ENCODE measurements at regions not wholly inside any gene's neighbourhood (a gene's known extent, or its start where the extent isn't known, plus 50 kb on each side); places are given as distances from the start of the nearest gene placed in this dataset.

GRCh38 chr2:195587966-195588365 is 69.1 kb upstream of the SLC39A10 start:
- Histone ChIP-seq H3K27ac (ENCODE audit: insufficient read depth, low read depth, low read length) (no peak overlapping the region), H3K79me2 (ENCODE audit: control insufficient read depth, insufficient read depth, low read length) (no peaks in the 10 kb centered on the region), H3K9me3 (replicated peaks; ENCODE audit: control insufficient read depth, insufficient read depth, low read length) (no peaks in the 10 kb centered on the region), H3K4me2 (ENCODE audit: insufficient read depth, low read length) (no peak overlapping the region), H3K36me3 (ENCODE audit: control insufficient read depth in 2 of 2, extremely low read depth in 1 of 2, insufficient read depth in 2 of 2, low read length in 2 of 2) (no peaks in the 10 kb centered on the region), H3K9me1 (replicated peaks; ENCODE audit: control insufficient read depth, extremely low read depth, insufficient read depth, low read length) (no peaks in the 10 kb centered on the region), H4K20me1 (replicated peaks; ENCODE audit: control insufficient read depth, extremely low read depth, insufficient read depth, low read length) (no peaks in the 10 kb centered on the region), H3K27me3 (ENCODE audit: control insufficient read depth in 2 of 2, insufficient read depth in 2 of 2, low read length in 2 of 2) (peaks cover 0 to 2% of the 10 kb centered on the region in 2 experiments), H3K4me3 (replicated peaks in 1 of 3; ENCODE audit: insufficient read depth in 1 of 3, low read depth in 1 of 3, low read length in 3 of 3) (no peak overlapping the region), H3K9ac (replicated peaks; ENCODE audit: extremely low read depth, insufficient read depth, low read length) (no peak overlapping the region), H3K4me1 (ENCODE audit: control insufficient read depth, extremely low read depth, insufficient read depth, low read length) (no peaks in the 10 kb centered on the region), H2AFZ (ENCODE audit: low read depth, low read length) (no peak overlapping the region)
- intact Hi-C loops (cut with micrococcal nuclease): no loop called here
- ChIA-PET POLR2A (no interaction called here), CTCF (interaction anchor here (1.3 to 3.5 kb wide), 2 partner anchors 11 to 12 kb away, joined by 4 to 17 read pairs; no protein-coding TSS in a partner anchor)
- DNase-seq (ENCODE audit: low read depth, low spot score) (no peak), FAIRE-seq (no peak)
- dilution Hi-C loops (cut with MboI; ENCODE audit: extremely low pct_ligation_motif_present, low sequenced_read_pairs): no loop called here
- BruUV-seq (replicated peaks): no TSS peak
- no peak for TF ChIP-seq GATA2 (IDR thresholded peaks at IDR 0.05; ENCODE audit: insufficient read depth, insufficient read length, low read depth, low read length)
- no peak for TF ChIP-seq CTCF (IDR thresholded peaks at IDR 0.05; ENCODE audit: extremely low read depth in 1 of 2, insufficient read depth in 1 of 2, low read depth in 1 of 2, low read length in 2 of 2)
- no peak for TF ChIP-seq FOS (IDR thresholded peaks at IDR 0.05; ENCODE audit: borderline replicate concordance, insufficient read depth, low read length)
- TF ChIP-seq, protein P1, sequence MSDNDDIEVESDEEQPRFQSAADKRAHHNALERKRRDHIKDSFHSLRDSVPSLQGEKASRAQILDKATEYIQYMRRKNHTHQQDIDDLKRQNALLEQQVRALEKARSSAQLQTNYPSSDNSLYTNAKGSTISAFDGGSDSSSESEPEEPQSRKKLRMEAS (IDR thresholded peaks at IDR 0.05; ENCODE audit: insufficient read depth, insufficient read length): no peak
- TF ChIP-seq POLR2A (IDR thresholded peaks at IDR 0.05; ENCODE audit: low read depth, low read length): no peak
- no peak for TF ChIP-seq POLR2AphosphoS5 (IDR thresholded peaks at IDR 0.05; ENCODE audit: insufficient read depth, low read depth, low read length)
- no peak for TF ChIP-seq JUN (IDR thresholded peaks at IDR 0.05; ENCODE audit: borderline replicate concordance, insufficient read depth, insufficient read length, low read depth)
- no peak for TF ChIP-seq EZH2 (IDR thresholded peaks at IDR 0.05; ENCODE audit: borderline replicate concordance, low read depth, low read length, severe bottlenecking)
- TF ChIP-seq MYC (IDR thresholded peaks at IDR 0.05; ENCODE audit: low read depth, low read length): no peak

Data from endothelial cell of umbilical vein (primary cell).